ENCODE measurements at regions not wholly inside any gene's neighbourhood (a gene's known extent, or its start where the extent isn't known, plus 50 kb on each side); places are given as distances from the start of the nearest gene placed in this dataset.

- in situ Hi-C loops (cut with MboI; ENCODE audit: low pct_unique_long_range_greater_than_20kb, low sequenced_read_pairs, unreplicated experiment) = loop anchor here (25.0 kb wide), 1 partner anchor 98 kb away; no protein-coding TSS in a partner anchor
- no peak for TF ChIP-seq CTCF (IDR thresholded peaks at IDR 0.05; ENCODE audit: extremely low read depth, insufficient read depth, missing control alignments)
- DNase-seq (ENCODE audit: low spot score) = no peak
Observed at GRCh38 chr7:116139007-116139406, 71.3 kb upstream of the TES start.

- TF ChIP-seq CTCF (IDR thresholded peaks at IDR 0.05; ENCODE audit: extremely low read depth, insufficient read depth, missing control alignments) = no peak
- in situ Hi-C loops (cut with MboI; ENCODE audit: low pct_unique_long_range_greater_than_20kb, low sequenced_read_pairs, unreplicated experiment) = loop anchor here (25.0 kb wide), 1 partner anchor 97 kb away; no protein-coding TSS in a partner anchor
- DNase-seq (ENCODE audit: low spot score) = no peak
Observed at GRCh38 chr7:116139807-116140206, 70.5 kb upstream of the TES start.

- no peak for DNase-seq (ENCODE audit: low spot score)
- in situ Hi-C loops (cut with MboI; ENCODE audit: low pct_unique_long_range_greater_than_20kb, low sequenced_read_pairs, unreplicated experiment) = loop anchor here (25.0 kb wide), 1 partner anchor 95 kb away; no protein-coding TSS in a partner anchor
Observed at GRCh38 chr7:116142374-116142773, 68.0 kb upstream of the TES start.

GRCh38 chr7:116142850-116143249 lies 67.5 kb upstream of the TES start:
- TF ChIP-seq CTCF (IDR thresholded peaks at IDR 0.05; ENCODE audit: extremely low read depth, insufficient read depth, missing control alignments) = no peak
- in situ Hi-C loops (cut with MboI; ENCODE audit: low pct_unique_long_range_greater_than_20kb, low sequenced_read_pairs, unreplicated experiment) = loop anchor here (25.0 kb wide), 1 partner anchor 94 kb away; no protein-coding TSS in a partner anchor
- no peak for DNase-seq (ENCODE audit: low spot score)

More at GRCh38 chr7:116142374-116142773, 68.0 kb upstream of the TES start:
- TF ChIP-seq CTCF (IDR thresholded peaks at IDR 0.05; ENCODE audit: extremely low read depth, insufficient read depth, missing control alignments) = no peak

GRCh38 chr7:116145245-116145852 lies 65.0 kb upstream of the TES start:
- TF ChIP-seq CTCF (IDR thresholded peaks at IDR 0.05; ENCODE audit: extremely low read depth, insufficient read depth, missing control alignments) = no peak
- in situ Hi-C loops (cut with MboI; ENCODE audit: low pct_unique_long_range_greater_than_20kb, low sequenced_read_pairs, unreplicated experiment) = loop anchor here (25.0 kb wide), 1 partner anchor 92 kb away; no protein-coding TSS in a partner anchor

GRCh38 chr7:116148108-116148507 lies 62.2 kb upstream of the TES start:
- TF ChIP-seq CTCF (IDR thresholded peaks at IDR 0.05; ENCODE audit: extremely low read depth, insufficient read depth, missing control alignments) = no peak
- no peak for DNase-seq (ENCODE audit: low spot score)
- in situ Hi-C loops (cut with MboI; ENCODE audit: low pct_unique_long_range_greater_than_20kb, low sequenced_read_pairs, unreplicated experiment) = loop anchor here (25.0 kb wide), 1 partner anchor 89 kb away; no protein-coding TSS in a partner anchor

More at GRCh38 chr7:116145245-116145852, 65.0 kb upstream of the TES start:
- peak; percentile 8 for DNase-seq (ENCODE audit: low spot score)

All from GM13977 (cell line).